H1 (cell line): ENCODE measurements at regions not wholly inside any gene's neighbourhood (a gene's known extent, or its start where the extent isn't known, plus 50 kb on each side); places are given as distances from the start of the nearest gene placed in this dataset.

Source experiments
- CTCF ChIA-PET: fragments of 300-600 bp; sonication (Branson Sonifier 250); formaldehyde crosslinking; loops from one replicate; lab custom pipeline; 2021; ENCODE audit not compliant: partially characterized antibody; lab: Charles Lee
- POLR2A ChIA-PET: fragments of 300-600 bp; sonication (Branson Sonifier 250); formaldehyde crosslinking; loops from one replicate; lab custom pipeline; 2021; ENCODE audit warnings: inconsistent platforms; ENCODE audit not compliant: partially characterized antibody; lab: Charles Lee
- DNase-seq, 2 experiments: peaks; one replicate each; pipeline versions ENCODE4 v3.0.0 to v3.0.0-alpha.2; 2010 to 2022; ENCODE audit warnings: low spot score in 2 of 2, low read depth in 1 of 2, mixed read lengths in 1 of 2
- FAIRE-seq: peaks from 2 replicates; lab custom pipeline; 2011; peaks lifted over from hg19 to GRCh38; lab: Jason Lieb, UNC
- H2AFZ ChIP-seq: 2 replicates; pipeline ENCODE4 v1.8.1; 2012; ENCODE audit warnings: low read length, inconsistent platforms
- H2AK5ac ChIP-seq: 2 replicates; pipeline ENCODE4 v1.6.1; 2013; ENCODE audit warnings: low read depth, low read length
- H2BK120ac ChIP-seq: replicated peaks from 2 replicates; pipeline ENCODE3; 2013; ENCODE audit warnings: low read depth, low read length, inconsistent platforms
- H2BK12ac ChIP-seq: 2 replicates; pipeline ENCODE4 v1.6.1; 2013; ENCODE audit warnings: low read depth, low read length
- H2BK15ac ChIP-seq: 2 replicates; pipeline ENCODE4 v1.6.1; 2013; ENCODE audit warnings: low read length
- H2BK20ac ChIP-seq: 2 replicates; pipeline ENCODE4 v1.6.1; 2013; ENCODE audit warnings: low read length
- H2BK5ac ChIP-seq: 2 replicates; pipeline ENCODE4 v1.6.1; 2013; ENCODE audit warnings: low read depth, low read length
- H3K14ac ChIP-seq: 2 replicates; pipeline ENCODE4 v1.6.1; 2013; ENCODE audit warnings: inconsistent platforms; ENCODE audit not compliant: insufficient read length
- H3K18ac ChIP-seq: 2 replicates; pipeline ENCODE4 v1.6.1; 2013; ENCODE audit warnings: low read length; ENCODE audit errors: extremely low read depth
- H3K23ac ChIP-seq: 2 replicates; pipeline ENCODE4 v1.6.1; 2013; ENCODE audit warnings: inconsistent platforms; ENCODE audit not compliant: insufficient read length
- H3K23me2 ChIP-seq: 2 replicates; pipeline ENCODE4 v1.6.1; 2013; ENCODE audit warnings: low read depth, low read length
- H3K27ac ChIP-seq: 2 replicates; pipeline ENCODE4 v1.6.1; 2011; ENCODE audit warnings: low read depth, low read length, inconsistent platforms
- H3K27me3 ChIP-seq, 4 experiments: replicated peaks in 1 of 4; 1 replicate in 1 of 4; 2 replicates in 3 of 4; pipeline versions ENCODE4 v1.6.1 to v1.8.1; 2011 to 2013; ENCODE audit warnings: low read length in 3 of 4, mild to moderate bottlenecking in 3 of 4, inconsistent platforms in 2 of 4, mixed read lengths in 2 of 4, moderate library complexity in 1 of 4; ENCODE audit not compliant: control insufficient read depth in 3 of 4, insufficient read depth in 3 of 4; ENCODE audit errors: extremely low read depth in 1 of 4
- H3K36me3 ChIP-seq, 4 experiments: 2 replicates each; pipeline versions ENCODE4 v1.6.1 to v1.8.1; 2011 to 2013; ENCODE audit warnings: mild to moderate bottlenecking in 4 of 4, low read length in 3 of 4, moderate library complexity in 2 of 4, control low read depth in 1 of 4, inconsistent platforms in 1 of 4; ENCODE audit not compliant: insufficient read depth in 4 of 4, control insufficient read depth in 2 of 4
- H3K4ac ChIP-seq: replicated peaks from 2 replicates; pipeline ENCODE3; 2013; ENCODE audit warnings: low read length, low read depth, mixed read lengths, inconsistent platforms; ENCODE audit not compliant: insufficient read length
- H3K4me1 ChIP-seq, 4 experiments: replicated peaks in 1 of 4; 1 replicate in 1 of 4; 2 replicates in 3 of 4; pipeline versions ENCODE4 v1.6.1 to v1.8.1; 2011 to 2013; ENCODE audit warnings: low read length in 3 of 4, inconsistent platforms in 2 of 4, mixed read lengths in 1 of 4; ENCODE audit not compliant: insufficient read depth in 4 of 4, control insufficient read depth in 3 of 4
- H3K4me2 ChIP-seq, 2 experiments: 2 replicates each; pipeline versions ENCODE4 v1.6.1 to v1.8.1; 2011 to 2013; ENCODE audit warnings: low read depth in 2 of 2, low read length in 2 of 2, control low read depth in 1 of 2, inconsistent platforms in 1 of 2, mild to moderate bottlenecking in 1 of 2; ENCODE audit not compliant: insufficient read depth in 1 of 2
- H3K4me3 ChIP-seq, 4 experiments: fragments of 200-600, 300-600 bp in 1 of 4; sonication (generic), shearing (Covaris generic), sonication (Bioruptor Twin) in 1 of 4; 2 replicates each; pipeline versions ENCODE4 v1.5.1 to v1.8.1; 2011 to 2016; ENCODE audit warnings: low read length in 4 of 4, low read depth in 3 of 4, control low read depth in 2 of 4, inconsistent platforms in 2 of 4, mild to moderate bottlenecking in 2 of 4, mixed read lengths in 1 of 4, moderate library complexity in 1 of 4; ENCODE audit not compliant: insufficient read depth in 2 of 4; ENCODE audit errors: extremely low read depth in 1 of 4
- H3K56ac ChIP-seq: replicated peaks from 2 replicates; pipeline ENCODE3; 2013; ENCODE audit warnings: low read depth, mild to moderate bottlenecking, mixed read lengths, low read length, inconsistent platforms; ENCODE audit not compliant: insufficient read length
- H3K79me1 ChIP-seq: 2 replicates; pipeline ENCODE4 v1.6.1; 2013; ENCODE audit warnings: low read depth, low read length, control low read depth
- H3K79me2 ChIP-seq, 2 experiments: 2 replicates each; pipeline versions ENCODE4 v1.6.1 to v1.8.1; 2012 to 2013; ENCODE audit warnings: low read length in 2 of 2, mild to moderate bottlenecking in 2 of 2, inconsistent platforms in 1 of 2; ENCODE audit not compliant: insufficient read depth in 2 of 2, control insufficient read depth in 1 of 2
- H3K9ac ChIP-seq, 4 experiments: replicated peaks in 1 of 4; 1 replicate in 1 of 4; 2 replicates in 3 of 4; pipeline versions ENCODE4 v1.6.1 to v1.8.1; 2011 to 2013; ENCODE audit warnings: low read depth in 3 of 4, low read length in 3 of 4, control low read depth in 2 of 4, mild to moderate bottlenecking in 2 of 4, moderate library complexity in 2 of 4, inconsistent platforms in 1 of 4; ENCODE audit errors: extremely low read depth in 1 of 4
- H3K9me3 ChIP-seq, 2 experiments: 2 replicates each; pipeline versions ENCODE4 v1.6.1 to v1.8.1; 2012 to 2013; ENCODE audit warnings: mild to moderate bottlenecking in 2 of 2, moderate library complexity in 2 of 2, control low read depth in 1 of 2, inconsistent platforms in 1 of 2, low read depth in 1 of 2, low read length in 1 of 2, mixed read lengths in 1 of 2; ENCODE audit not compliant: insufficient read depth in 2 of 2
- H4K20me1 ChIP-seq, 2 experiments: replicated peaks in 1 of 2; 2 replicates each; pipeline versions ENCODE3 to v1.8.1; 2011 to 2013; ENCODE audit warnings: inconsistent platforms in 2 of 2, low read length in 2 of 2, mild to moderate bottlenecking in 1 of 2; ENCODE audit not compliant: insufficient read depth in 2 of 2, control insufficient read depth in 1 of 2
- H4K5ac ChIP-seq: 2 replicates; pipeline ENCODE4 v1.6.1; 2013; ENCODE audit warnings: low read length, low read depth, mixed read lengths, inconsistent platforms; ENCODE audit not compliant: insufficient read length
- H4K8ac ChIP-seq: 2 replicates; pipeline ENCODE4 v1.8.0; 2013; ENCODE audit warnings: mild to moderate bottlenecking, moderate library complexity, low read length, inconsistent platforms; ENCODE audit not compliant: insufficient read depth; ENCODE audit errors: extremely low read depth
- H4K91ac ChIP-seq: replicated peaks from 2 replicates; pipeline ENCODE3; 2013; ENCODE audit warnings: low read length, mixed read lengths, inconsistent platforms; ENCODE audit not compliant: insufficient read length
- BRCA1 ChIP-seq: IDR thresholded peaks from 2 replicates; pipeline ENCODE4 v1.6.1; 2012; ENCODE audit warnings: low read depth, low read length, improper control_type of control experiment
- GTF2F1 ChIP-seq: IDR thresholded peaks from 2 replicates; pipeline ENCODE4 v1.6.1; 2012; ENCODE audit warnings: low read depth, low read length, improper control_type of control experiment, borderline replicate concordance
- POLR2AphosphoS5 ChIP-seq: IDR thresholded peaks from 2 replicates; pipeline ENCODE4 v1.6.1; 2011; ENCODE audit warnings: low read depth, low read length
- WGBS, 2 experiments: shearing (Covaris generic) in 1 of 2; methylation state at CpG; one replicate each; pipeline versions ENCODE4 v1.1.6 to v1.1.7; 2013 to 2015; ENCODE audit warnings: low lambda C conversion rate in 2 of 2, mixed read lengths in 2 of 2, inconsistent platforms in 1 of 2, low coverage in 1 of 2, missing lambda C conversion rate in 1 of 2; ENCODE audit not compliant: insufficient replicate concordance in 2 of 2, insufficient coverage in 1 of 2, insufficient read length in 1 of 2; ENCODE audit errors: extremely low coverage in 1 of 2, missing lambda C conversion rate in 1 of 2; 5-methylcytosine and 5-hydroxymethylcytosine counted together
- TF ChIP-seq, protein P1 (sequence below): IDR thresholded peaks from 2 replicates; pipeline ENCODE4 v1.6.1; 2012; ENCODE audit warnings: inconsistent platforms

DNA sequence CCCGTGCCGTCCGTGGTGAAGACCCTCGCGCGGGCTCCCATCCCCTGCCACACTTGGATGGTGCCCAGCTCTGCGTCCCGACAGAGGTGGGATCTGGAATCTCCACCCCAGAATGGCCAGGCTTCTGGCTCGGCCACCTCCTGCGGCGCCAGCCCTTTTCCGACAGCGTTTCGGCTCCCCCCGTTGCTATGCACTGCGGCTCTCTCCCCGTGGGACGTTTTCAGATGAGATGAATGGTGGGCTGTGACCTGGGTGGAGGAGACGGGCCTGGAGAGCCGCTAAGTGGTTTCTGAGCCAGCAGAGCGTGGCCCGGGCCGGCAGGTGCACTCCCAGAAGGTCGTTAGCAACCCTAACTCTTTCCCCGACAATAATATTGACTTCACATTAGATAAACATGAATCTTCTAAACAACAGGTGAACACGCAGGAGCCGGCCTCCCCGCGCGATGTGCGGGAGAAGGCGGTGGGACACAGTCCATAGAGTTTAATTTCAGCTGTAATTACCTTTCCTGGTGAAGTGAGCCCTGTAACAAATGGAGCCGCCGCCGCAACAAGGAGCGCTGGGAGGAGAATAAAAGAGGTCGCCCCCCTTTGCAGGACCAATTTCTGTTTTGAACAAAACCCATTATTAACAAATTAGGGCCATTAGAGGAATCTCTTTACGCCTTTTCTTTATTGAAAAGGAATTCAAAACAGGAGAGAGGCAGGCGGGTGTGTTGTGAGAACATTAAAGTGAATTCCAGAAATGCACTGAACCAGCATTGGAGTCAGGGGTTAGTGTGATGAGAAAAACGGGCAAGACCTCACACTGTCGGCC is 294.3 kb upstream of the PFKP start:
- Histone ChIP-seq H2AK5ac (no peak overlapping the region), H3K23me2 (no peaks in the 10 kb centered on the region), H3K9me3 (no peaks in the 10 kb centered on the region), H4K8ac (no peak overlapping the region), H2AFZ (no peak overlapping the region), H3K14ac (no peak overlapping the region), H3K23ac (no peak overlapping the region), H2BK120ac (no peak overlapping the region), H3K18ac (no peak overlapping the region), H3K36me3 (no peaks in the 10 kb centered on the region), H2BK15ac (no peak overlapping the region), H3K9ac (no peak overlapping the region), H4K91ac (no peak overlapping the region), H4K20me1 (no peaks in the 10 kb centered on the region), H3K4me3 (no peak overlapping the region), H3K4me1 (no peaks in the 10 kb centered on the region), H3K56ac (no peak overlapping the region), H3K27ac (no peak overlapping the region), H3K79me2 (no peaks in the 10 kb centered on the region), H2BK20ac (no peak overlapping the region), H2BK12ac (no peak overlapping the region), H3K79me1 (no peaks in the 10 kb centered on the region; the same call in 1 of the 2 replicates), H3K4ac (no peak overlapping the region), H4K5ac (no peak overlapping the region), H3K4me2 (no peak overlapping the region), H2BK5ac (no peak overlapping the region), H3K27me3 (no peaks in the 10 kb centered on the region)
- FAIRE-seq (no peak), DNase-seq (no peak)
- WGBS, 2 experiments, result 92% methylated on average over 37 of the region's 41 CpGs; no CpG with 5 or more reads in 1 of the 2 experiments
- POLR2A ChIA-PET, result no interaction called here
- CTCF ChIA-PET, result no interaction called here
- TF ChIP-seq, protein P1, sequence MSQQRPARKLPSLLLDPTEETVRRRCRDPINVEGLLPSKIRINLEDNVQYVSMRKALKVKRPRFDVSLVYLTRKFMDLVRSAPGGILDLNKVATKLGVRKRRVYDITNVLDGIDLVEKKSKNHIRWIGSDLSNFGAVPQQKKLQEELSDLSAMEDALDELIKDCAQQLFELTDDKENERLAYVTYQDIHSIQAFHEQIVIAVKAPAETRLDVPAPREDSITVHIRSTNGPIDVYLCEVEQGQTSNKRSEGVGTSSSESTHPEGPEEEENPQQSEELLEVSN, result no peak
- TF ChIP-seq GTF2F1 (no peak), POLR2AphosphoS5 (no peak), BRCA1 (no peak)
